H9 (cell line): ENCODE measurements at regions not wholly inside any gene's neighbourhood (a gene's known extent, or its start where the extent isn't known, plus 50 kb on each side); places are given as distances from the start of the nearest gene placed in this dataset.

Experiments used
- DNase-seq: peaks from one replicate; pipeline ENCODE4 v3.0.0-alpha.2; 2017
- H2AFZ ChIP-seq: one replicate; pipeline ENCODE4 v1.6.1; 2013; ENCODE audit warnings: mild to moderate bottlenecking, low read length, control low read depth, moderate library complexity
- H2AK5ac ChIP-seq: 2 replicates; pipeline ENCODE4 v1.6.1; 2013; ENCODE audit warnings: low read length, control low read depth, mixed read lengths; ENCODE audit not compliant: insufficient read length
- H2BK120ac ChIP-seq: one replicate; pipeline ENCODE4 v1.6.1; 2013; ENCODE audit warnings: low read depth, mild to moderate bottlenecking, low read length, control low read depth, inconsistent platforms; ENCODE audit not compliant: poor library complexity, severe bottlenecking
- H2BK12ac ChIP-seq: 2 replicates; pipeline ENCODE4 v1.6.1; 2013; ENCODE audit warnings: low read length, control low read depth, mixed read lengths, low read depth; ENCODE audit not compliant: insufficient read length
- H2BK15ac ChIP-seq: 2 replicates; pipeline ENCODE4 v1.6.1; 2013; ENCODE audit warnings: low read depth, low read length, control low read depth
- H2BK20ac ChIP-seq: one replicate; pipeline ENCODE4 v1.6.1; 2013; ENCODE audit warnings: low read depth, mild to moderate bottlenecking, low read length, control low read depth, inconsistent platforms; ENCODE audit not compliant: poor library complexity, severe bottlenecking
- H2BK5ac ChIP-seq: 2 replicates; pipeline ENCODE4 v1.6.1; 2013; ENCODE audit warnings: low read length, control low read depth, mixed read lengths; ENCODE audit not compliant: insufficient read length
- H3K14ac ChIP-seq: 2 replicates; pipeline ENCODE4 v1.6.1; 2013; ENCODE audit warnings: low read length, control low read depth; ENCODE audit not compliant: insufficient read depth
- H3K18ac ChIP-seq: 2 replicates; pipeline ENCODE4 v1.6.1; 2013; ENCODE audit warnings: low read depth, mild to moderate bottlenecking, mixed read lengths, low read length, control low read depth; ENCODE audit not compliant: insufficient read length
- H3K23ac ChIP-seq: 2 replicates; pipeline ENCODE4 v1.6.1; 2013; ENCODE audit warnings: low read length, control low read depth, mixed read lengths, low read depth; ENCODE audit not compliant: insufficient read length
- H3K23me2 ChIP-seq: 2 replicates; pipeline ENCODE4 v1.6.1; 2013; ENCODE audit warnings: low read depth, mild to moderate bottlenecking, mixed read lengths, low read length, control low read depth; ENCODE audit not compliant: insufficient read length, poor library complexity, severe bottlenecking
- H3K27ac ChIP-seq: 2 replicates; pipeline ENCODE4 v1.5.1; 2013; ENCODE audit warnings: low read length, control low read depth, mixed read lengths, low read depth; ENCODE audit not compliant: insufficient read length
- H3K27me3 ChIP-seq: 2 replicates; pipeline ENCODE4 v1.6.1; 2013; ENCODE audit warnings: low read length, control low read depth, inconsistent platforms; ENCODE audit not compliant: insufficient read depth
- H3K4ac ChIP-seq: 2 replicates; pipeline ENCODE4 v1.6.1; 2013; ENCODE audit warnings: low read depth, mild to moderate bottlenecking, control low read depth, inconsistent platforms, low read length, moderate library complexity
- H3K4me1 ChIP-seq: 2 replicates; pipeline ENCODE4 v1.6.1; 2013; ENCODE audit warnings: low read length, control low read depth, inconsistent platforms; ENCODE audit not compliant: insufficient read depth
- H3K4me2 ChIP-seq: 2 replicates; pipeline ENCODE4 v1.6.1; 2013; ENCODE audit warnings: low read length, control low read depth, mixed read lengths; ENCODE audit not compliant: insufficient read length, insufficient read depth
- H3K56ac ChIP-seq: 2 replicates; pipeline ENCODE4 v1.6.1; 2013; ENCODE audit warnings: low read depth, mild to moderate bottlenecking, mixed read lengths, low read length, control low read depth; ENCODE audit not compliant: insufficient read length
- H3K79me1 ChIP-seq: 2 replicates; pipeline ENCODE4 v1.6.1; 2013; ENCODE audit warnings: low read depth, mild to moderate bottlenecking, moderate library complexity, low read length, control low read depth, inconsistent platforms; ENCODE audit not compliant: insufficient read depth, poor library complexity, severe bottlenecking
- H3K79me2 ChIP-seq: 2 replicates; pipeline ENCODE4 v1.6.1; 2013; ENCODE audit warnings: low read length, control low read depth, inconsistent platforms; ENCODE audit not compliant: insufficient read depth
- H3K9ac ChIP-seq: 2 replicates; pipeline ENCODE4 v1.6.1; 2013; ENCODE audit warnings: low read length, control low read depth, mixed read lengths; ENCODE audit not compliant: insufficient read length; ENCODE audit errors: extremely low read depth
- H3K9me3 ChIP-seq: one replicate; pipeline ENCODE4 v1.6.1; 2013; ENCODE audit warnings: low read depth, low read length, inconsistent platforms; ENCODE audit not compliant: control insufficient read depth
- H3T11ph ChIP-seq: one replicate; pipeline ENCODE4 v1.6.1; 2013; ENCODE audit warnings: mild to moderate bottlenecking, low read length, control low read depth, inconsistent platforms
- H4K20me1 ChIP-seq: one replicate; pipeline ENCODE4 v1.6.1; 2013; ENCODE audit not compliant: control insufficient read depth, insufficient read length, insufficient read depth
- H4K5ac ChIP-seq: 2 replicates; pipeline ENCODE4 v1.6.1; 2013; ENCODE audit warnings: low read depth, mild to moderate bottlenecking, mixed read lengths, low read length, control low read depth; ENCODE audit not compliant: insufficient read length
- H4K8ac ChIP-seq: replicated peaks from 2 replicates; pipeline ENCODE4 v1.6.1; 2013; ENCODE audit warnings: low read length, control low read depth, mixed read lengths, low read depth; ENCODE audit not compliant: insufficient read length
- H4K91ac ChIP-seq: 2 replicates; pipeline ENCODE4 v1.6.1; 2013; ENCODE audit warnings: low read depth, mild to moderate bottlenecking, moderate library complexity, mixed read lengths, low read length, control low read depth; ENCODE audit not compliant: insufficient read length
- H3K27ac Mint-ChIP-seq, 3 experiments: 2 replicates in 2 of 3; 3 replicates in 1 of 3; pipeline ENCODE4 v1.8.0; 2020 to 2021; ENCODE audit warnings: mixed read lengths in 3 of 3, mild to moderate bottlenecking in 1 of 3, moderate library complexity in 1 of 3
- H3K27me3 Mint-ChIP-seq: 2 replicates; pipeline ENCODE4 v1.8.0; 2021; ENCODE audit warnings: low read depth, mild to moderate bottlenecking, moderate library complexity, mixed read lengths
- H3K36me3 Mint-ChIP-seq, 3 experiments: 2 replicates in 2 of 3; 3 replicates in 1 of 3; pipeline ENCODE4 v1.8.0; 2020 to 2021; ENCODE audit warnings: low read depth in 3 of 3, mixed read lengths in 3 of 3; ENCODE audit not compliant: insufficient read depth in 1 of 3
- H3K4me1 Mint-ChIP-seq, 2 experiments: 2 replicates each; pipeline ENCODE4 v1.8.0; 2020; ENCODE audit warnings: mixed read lengths in 2 of 2
- H3K4me3 Mint-ChIP-seq, 2 experiments: 2 replicates in 1 of 2; 3 replicates in 1 of 2; pipeline ENCODE4 v1.8.0; 2020 to 2021; ENCODE audit warnings: mild to moderate bottlenecking in 2 of 2, mixed read lengths in 2 of 2, moderate library complexity in 1 of 2
- H3K9me3 Mint-ChIP-seq, 2 experiments: 2 replicates in 1 of 2; 3 replicates in 1 of 2; pipeline ENCODE4 v1.8.0; 2020; ENCODE audit warnings: mild to moderate bottlenecking in 2 of 2, mixed read lengths in 2 of 2, moderate library complexity in 1 of 2
- WGBS: extraction: QIAGEN DNeasy Blood & Tissue Kit; methylation state at CpG from one replicate; pipeline ENCODE4 v1.1.7; 2013; ENCODE audit warnings: missing lambda C conversion rate, low lambda C conversion rate, mixed read lengths; ENCODE audit not compliant: insufficient read length; ENCODE audit errors: extremely low coverage; 5-methylcytosine and 5-hydroxymethylcytosine counted together
- TF ChIP-seq, protein P1 (sequence below): fragments of 200-600 bp; sonication (generic); conservative IDR thresholded peaks from 3 replicates; pipeline ENCODE4 v1.8.0; 2021; ENCODE audit warnings: antibody characterized with exemption, mild to moderate bottlenecking

DNA sequence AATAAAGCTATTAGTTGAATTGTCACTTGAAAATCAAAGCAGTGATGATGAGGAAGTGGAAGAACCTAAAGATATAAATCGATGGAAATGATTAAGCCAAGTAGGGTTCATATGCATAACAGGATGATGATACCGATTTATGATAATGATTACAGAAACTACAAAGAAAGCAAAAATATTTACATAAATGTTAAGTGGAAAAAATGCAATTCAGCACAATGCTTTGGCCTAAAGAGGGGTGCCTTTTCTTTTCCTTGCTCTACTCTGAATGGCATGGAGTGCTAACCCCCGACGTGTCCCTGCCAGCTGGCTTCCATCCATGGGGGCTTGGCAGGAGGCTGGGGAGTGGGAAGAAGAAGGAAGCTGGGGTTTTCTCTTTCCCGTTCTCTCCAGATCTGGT, 240.3 kb downstream of the GATA3 start:
- Histone ChIP-seq H4K5ac (no peak overlapping the region), H3K4ac (no peak overlapping the region), H2BK5ac (no peak overlapping the region), H3K27ac (no peak overlapping the region), H3K79me1 (no peaks in the 10 kb centered on the region), H3T11ph (no peak overlapping the region), H2BK15ac (no peak overlapping the region), H2BK120ac (no peak overlapping the region), H3K79me2 (no peaks in the 10 kb centered on the region), H3K9me3 (no peaks in the 10 kb centered on the region), H2BK20ac (no peak overlapping the region), H2AFZ (no peak overlapping the region), H3K56ac (no peak overlapping the region), H4K91ac (no peak overlapping the region), H3K18ac (no peak overlapping the region), H3K14ac (no peak overlapping the region), H3K4me1 (peaks cover 2% of the 10 kb centered on the region; the same call in 1 of the 2 replicates), H4K20me1 (no peaks in the 10 kb centered on the region), H3K9ac (no peak overlapping the region), H2AK5ac (no peak overlapping the region), H2BK12ac (no peak overlapping the region), H3K23ac (no peak overlapping the region), H3K23me2 (peaks cover 3% of the 10 kb centered on the region), H4K8ac (no peak overlapping the region), H3K4me2 (no peak overlapping the region), H3K27me3 (no peaks in the 10 kb centered on the region; the same call in 1 of the 2 replicates)
- Mint-ChIP-seq H3K27me3 (peaks cover 41% of the 10 kb centered on the region), H3K27ac (no peak overlapping the region), H3K36me3 (no peaks in the 10 kb centered on the region), H3K4me3 (no peak overlapping the region), H3K9me3 (no peaks in the 10 kb centered on the region; a peak in 2 of 5 replicates), H3K4me1 (peaks cover 28 to 30% of the 10 kb centered on the region in 2 experiments)
- no peak for DNase-seq
- WGBS: no CpG with 5 or more reads among the region's 5 CpGs
- TF ChIP-seq, protein P1, sequence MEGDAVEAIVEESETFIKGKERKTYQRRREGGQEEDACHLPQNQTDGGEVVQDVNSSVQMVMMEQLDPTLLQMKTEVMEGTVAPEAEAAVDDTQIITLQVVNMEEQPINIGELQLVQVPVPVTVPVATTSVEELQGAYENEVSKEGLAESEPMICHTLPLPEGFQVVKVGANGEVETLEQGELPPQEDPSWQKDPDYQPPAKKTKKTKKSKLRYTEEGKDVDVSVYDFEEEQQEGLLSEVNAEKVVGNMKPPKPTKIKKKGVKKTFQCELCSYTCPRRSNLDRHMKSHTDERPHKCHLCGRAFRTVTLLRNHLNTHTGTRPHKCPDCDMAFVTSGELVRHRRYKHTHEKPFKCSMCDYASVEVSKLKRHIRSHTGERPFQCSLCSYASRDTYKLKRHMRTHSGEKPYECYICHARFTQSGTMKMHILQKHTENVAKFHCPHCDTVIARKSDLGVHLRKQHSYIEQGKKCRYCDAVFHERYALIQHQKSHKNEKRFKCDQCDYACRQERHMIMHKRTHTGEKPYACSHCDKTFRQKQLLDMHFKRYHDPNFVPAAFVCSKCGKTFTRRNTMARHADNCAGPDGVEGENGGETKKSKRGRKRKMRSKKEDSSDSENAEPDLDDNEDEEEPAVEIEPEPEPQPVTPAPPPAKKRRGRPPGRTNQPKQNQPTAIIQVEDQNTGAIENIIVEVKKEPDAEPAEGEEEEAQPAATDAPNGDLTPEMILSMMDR: no peak
